ENCODE measurements at regions not wholly inside any gene's neighbourhood (a gene's known extent, or its start where the extent isn't known, plus 50 kb on each side); places are given as distances from the start of the nearest gene placed in this dataset.

GRCh38 chr2:221235941-221236340 is 336.2 kb downstream of the EPHA4 start:
- Histone ChIP-seq H3K4me2 (ENCODE audit: insufficient read depth, insufficient read length, low read length) (no peak overlapping the region), H2AFZ (ENCODE audit: low read length) (no peak overlapping the region), H2BK5ac (ENCODE audit: insufficient read length, low read length) (no peak overlapping the region), H4K8ac (replicated peaks; ENCODE audit: insufficient read length, low read depth, low read length) (no peak overlapping the region), H2BK20ac (ENCODE audit: low read depth, low read length, poor library complexity, severe bottlenecking) (no peak overlapping the region), H3T11ph (ENCODE audit: low read length) (no peak overlapping the region), H3K9me3 (ENCODE audit: control insufficient read depth, low read depth, low read length) (no peaks in the 10 kb centered on the region), H3K4ac (ENCODE audit: low read depth, low read length) (no peak overlapping the region), H2AK5ac (ENCODE audit: insufficient read length, low read length) (no peak overlapping the region), H3K79me2 (ENCODE audit: insufficient read depth, low read length) (no peaks in the 10 kb centered on the region), H4K91ac (ENCODE audit: insufficient read length, low read depth, low read length) (no peak overlapping the region), H4K5ac (ENCODE audit: insufficient read length, low read depth, low read length) (no peak overlapping the region), H3K18ac (ENCODE audit: insufficient read length, low read depth, low read length) (no peak overlapping the region), H4K20me1 (ENCODE audit: control insufficient read depth, insufficient read depth, insufficient read length) (no peaks in the 10 kb centered on the region), H3K4me1 (ENCODE audit: insufficient read depth, low read length) (no peaks in the 10 kb centered on the region), H2BK120ac (ENCODE audit: low read depth, low read length, poor library complexity, severe bottlenecking) (no peak overlapping the region), H2BK12ac (ENCODE audit: insufficient read length, low read depth, low read length) (no peak overlapping the region), H3K23me2 (ENCODE audit: insufficient read length, low read depth, low read length, poor library complexity, severe bottlenecking) (no peaks in the 10 kb centered on the region), H3K23ac (ENCODE audit: insufficient read length, low read depth, low read length) (no peak overlapping the region), H3K56ac (ENCODE audit: insufficient read length, low read depth, low read length) (no peak overlapping the region), H3K9ac (ENCODE audit: extremely low read depth, insufficient read length, low read length) (no peak overlapping the region), H2BK15ac (ENCODE audit: low read depth, low read length) (no peak overlapping the region), H3K27ac (ENCODE audit: insufficient read length, low read depth, low read length) (no peak overlapping the region), H3K79me1 (ENCODE audit: insufficient read depth, low read depth, low read length, poor library complexity, severe bottlenecking) (no peaks in the 10 kb centered on the region), H3K27me3 (ENCODE audit: insufficient read depth, low read length) (no peaks in the 10 kb centered on the region), H3K14ac (ENCODE audit: insufficient read depth, low read length) (no peak overlapping the region)
- DNase-seq, result no peak
- Mint-ChIP-seq H3K4me3 (no peak overlapping the region), H3K4me1 (no peaks in the 10 kb centered on the region), H3K9me3 (no peaks in the 10 kb centered on the region), H3K36me3 (ENCODE audit: insufficient read depth in 1 of 3, low read depth in 3 of 3) (no peaks in the 10 kb centered on the region), H3K27me3 (ENCODE audit: low read depth) (no peaks in the 10 kb centered on the region), H3K27ac (no peak overlapping the region)
- TF ChIP-seq CTCF (conservative IDR thresholded peaks at IDR 0.05), result no peak
- WGBS (ENCODE audit: extremely low coverage, insufficient read length, low lambda C conversion rate), result no CpG with 5 or more reads among the region's 2 CpGs
